ENCODE measurements at regions not wholly inside any gene's neighbourhood (a gene's known extent, or its start where the extent isn't known, plus 50 kb on each side); places are given as distances from the start of the nearest gene placed in this dataset.

DNA sequence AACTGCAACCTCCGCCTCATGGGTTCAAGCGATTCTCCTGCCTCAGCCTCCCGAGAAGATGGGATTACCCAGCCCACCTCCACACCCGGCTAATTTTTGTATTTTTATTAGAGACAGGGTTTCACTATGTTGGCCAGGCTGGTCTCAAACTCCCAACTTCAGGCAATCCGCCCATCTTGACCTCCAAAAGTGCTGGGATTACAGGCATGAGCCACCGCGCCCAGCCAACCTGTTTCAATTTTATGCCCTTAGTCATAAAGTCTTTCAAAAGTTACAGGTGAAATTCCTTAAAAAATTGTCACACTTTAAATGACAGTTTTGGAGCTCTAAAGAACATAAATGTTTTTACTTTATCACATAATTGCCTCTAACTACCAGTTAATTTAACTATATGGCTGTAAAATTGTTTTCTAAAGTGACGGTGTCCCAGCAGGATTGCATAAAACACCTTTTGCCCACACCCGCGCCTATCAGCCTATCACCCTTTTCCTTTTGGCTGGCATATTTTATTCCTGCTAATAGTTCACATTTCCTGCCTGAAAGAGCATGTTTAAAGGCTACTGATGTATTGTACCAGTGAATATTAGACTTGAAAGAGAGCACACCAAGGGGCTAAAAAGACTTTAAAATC lies 164.2 kb upstream of the SEMA6D start:
- no peak for DNase-seq (ENCODE audit: low read depth in 2 of 2)

DNA sequence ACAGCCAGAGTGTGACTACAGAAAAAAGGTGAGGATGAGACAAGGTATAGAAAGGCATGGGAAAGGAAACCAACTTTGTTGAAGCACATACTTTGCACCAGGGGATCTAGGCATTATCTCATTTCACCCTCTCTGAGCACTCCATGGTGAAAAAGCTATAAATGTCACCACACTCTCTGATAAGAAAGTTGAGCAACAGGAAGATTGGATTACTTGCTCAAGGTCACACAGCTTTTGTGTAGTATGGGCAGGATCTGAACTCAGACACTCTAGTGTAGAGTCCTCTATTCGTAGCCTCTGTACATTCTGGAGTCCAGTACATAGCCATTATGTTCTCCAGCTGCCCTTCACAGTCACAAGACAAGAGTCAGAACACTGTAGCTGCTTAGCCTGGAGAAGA lies 163.4 kb upstream of the SEMA6D start:
- DNase-seq (ENCODE audit: low read depth in 2 of 2): no peak

DNA sequence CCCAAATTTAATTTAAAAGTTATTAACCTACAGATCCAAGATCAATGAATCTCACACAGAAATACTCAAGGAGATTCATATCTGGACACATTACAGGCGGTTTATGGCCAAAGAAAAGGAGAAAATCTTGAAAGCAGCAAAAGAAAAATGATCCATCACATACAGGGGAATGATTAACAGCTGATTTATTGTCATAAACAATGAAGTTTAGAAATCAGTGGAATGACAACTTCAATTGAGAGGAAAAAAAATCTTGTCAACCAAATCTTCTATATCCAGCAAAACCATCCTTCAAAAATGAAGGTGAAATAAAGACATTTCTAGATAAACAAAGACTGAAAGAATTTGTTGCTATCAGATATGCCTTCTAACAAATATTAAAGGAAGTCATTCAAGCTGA lies 156.2 kb upstream of the SEMA6D start:
- DNase-seq (ENCODE audit: low read depth in 2 of 2): no peak

DNA sequence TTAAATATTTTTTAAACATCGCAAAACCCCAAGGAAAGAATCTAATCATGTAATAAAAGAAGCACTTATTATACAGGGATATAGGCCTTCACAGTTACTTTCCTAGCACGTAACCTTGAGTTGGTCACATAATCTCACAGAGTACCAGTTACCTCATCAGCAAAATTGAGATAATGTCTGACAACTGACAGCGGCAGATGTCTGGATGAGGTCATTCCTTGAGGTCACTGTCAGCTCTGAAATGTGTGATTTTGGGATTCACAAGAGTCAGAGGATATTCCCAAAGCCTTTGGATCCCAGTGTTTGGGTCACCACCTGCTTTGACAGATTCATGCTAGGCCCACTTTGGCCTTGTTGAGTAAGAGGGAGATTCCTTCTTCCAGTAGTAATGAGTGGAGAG lies 151.4 kb upstream of the SEMA6D start:
- DNase-seq (ENCODE audit: low read depth in 2 of 2): no peak

DNA sequence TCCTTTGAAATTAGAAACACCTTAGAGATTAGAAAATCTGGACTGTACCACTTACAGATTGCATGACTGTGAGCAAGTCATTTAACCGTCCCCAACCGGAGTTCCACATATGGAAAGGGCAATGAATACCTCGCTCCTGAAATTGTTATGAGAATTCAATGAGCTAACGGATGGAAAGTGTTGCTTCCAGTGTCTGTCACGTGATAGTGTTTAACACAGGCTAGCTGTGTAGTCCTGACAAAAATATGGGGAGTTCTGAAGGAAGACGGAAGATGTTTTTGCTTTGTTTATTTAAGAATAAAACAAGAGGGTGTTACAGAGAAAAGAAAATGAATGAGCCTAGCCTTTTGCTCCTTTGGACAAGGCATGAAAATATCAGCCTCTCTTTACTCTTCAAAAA lies 150.7 kb upstream of the SEMA6D start:
- DNase-seq (ENCODE audit: low read depth in 2 of 2): no peak

DNA sequence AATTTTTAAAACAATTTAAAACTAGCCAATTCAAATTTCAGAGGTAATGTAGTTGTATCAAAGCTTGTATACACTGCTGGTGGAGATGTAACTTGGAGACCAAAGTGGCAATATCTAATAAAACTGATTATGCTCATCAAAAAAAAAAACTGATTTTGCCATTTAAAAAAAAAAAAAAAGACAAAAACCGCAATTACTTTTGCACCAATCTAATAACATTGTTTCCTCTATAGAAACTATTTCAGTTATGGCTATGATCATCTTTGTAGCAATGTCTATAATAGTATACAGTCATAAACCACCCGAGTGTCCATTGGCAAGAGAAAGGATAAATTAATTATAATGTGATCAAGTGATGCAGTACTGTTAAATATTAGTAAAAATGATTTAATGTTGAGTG lies 149.3 kb upstream of the SEMA6D start:
- no peak for DNase-seq (ENCODE audit: low read depth in 2 of 2)

DNA sequence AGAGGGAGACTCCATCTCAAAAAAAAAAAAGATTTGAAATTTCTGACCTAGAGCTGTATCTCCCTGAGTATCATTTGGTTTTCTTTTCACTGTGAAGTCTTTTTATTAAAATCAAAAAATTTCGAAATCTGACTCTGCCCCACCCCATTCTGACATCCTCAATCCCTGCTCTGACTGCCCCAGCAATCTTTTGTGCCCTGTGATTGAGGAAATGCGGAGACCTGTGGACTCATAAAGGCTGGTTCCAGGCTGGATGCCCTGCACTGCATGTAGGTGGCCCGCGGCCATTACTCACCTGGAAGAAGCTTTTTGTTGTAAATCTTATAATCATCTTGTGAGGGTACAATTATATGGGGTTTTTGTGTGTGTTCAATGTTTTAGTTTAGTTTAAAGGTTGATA lies 147.3 kb upstream of the SEMA6D start:
- DNase-seq (ENCODE audit: low read depth in 2 of 2): no peak

DNA sequence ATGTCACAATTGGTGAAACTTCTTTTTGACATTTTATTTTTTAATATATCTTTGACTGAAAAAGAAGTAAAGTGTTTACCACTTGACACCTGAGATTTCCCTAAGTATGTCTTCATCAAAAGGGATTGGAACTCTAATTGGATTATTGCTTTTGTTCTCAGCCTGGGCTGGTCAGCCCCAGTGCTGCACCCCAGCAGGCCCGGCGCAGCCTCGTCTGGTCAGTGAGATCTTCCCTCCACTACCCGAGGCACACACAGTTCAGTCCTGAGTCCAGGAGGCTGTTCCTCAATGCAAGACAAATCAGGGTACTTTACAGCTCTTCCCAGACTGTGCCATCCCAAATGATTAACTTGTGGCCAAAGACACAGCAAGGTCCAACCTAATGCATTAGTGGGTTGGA lies 146.9 kb upstream of the SEMA6D start:
- DNase-seq (ENCODE audit: low read depth in 2 of 2): no peak

DNA sequence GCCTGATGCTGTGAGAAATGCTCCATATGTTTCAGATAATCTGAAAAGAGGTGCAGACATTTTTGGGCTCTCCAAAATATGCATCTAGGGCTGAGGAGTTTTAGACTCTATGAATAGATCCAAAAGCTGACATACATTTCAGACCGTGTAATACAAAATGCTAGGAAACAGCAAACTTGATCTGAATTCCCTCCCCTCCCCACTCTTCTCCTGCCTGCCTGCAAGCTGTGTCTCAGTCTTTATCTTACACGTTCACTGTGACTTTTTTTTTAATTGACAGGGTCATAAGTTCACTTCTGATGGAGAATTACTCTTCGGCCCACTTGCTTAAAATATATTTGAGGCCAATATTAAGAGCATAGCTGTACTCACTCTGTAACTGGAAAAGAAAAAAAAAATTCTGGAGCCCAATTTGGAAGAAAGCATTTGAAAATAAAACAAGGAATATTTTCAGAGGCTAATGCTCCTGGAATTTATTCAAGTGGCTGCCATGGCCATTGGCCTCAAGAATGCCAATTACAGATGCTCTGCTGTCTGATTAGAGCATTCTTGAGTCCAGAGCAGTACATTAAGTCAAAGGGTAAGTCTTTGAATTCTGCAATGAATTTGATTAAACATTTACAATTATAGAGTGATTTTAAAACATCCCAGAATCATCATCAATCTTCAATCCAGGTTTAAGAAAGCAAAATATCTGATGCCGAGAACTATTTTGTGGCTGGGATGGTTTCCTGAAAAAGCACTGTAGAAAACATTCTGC lies 146.2 kb upstream of the SEMA6D start:
- DNase-seq (ENCODE audit: low read depth in 2 of 2): no peak

DNA sequence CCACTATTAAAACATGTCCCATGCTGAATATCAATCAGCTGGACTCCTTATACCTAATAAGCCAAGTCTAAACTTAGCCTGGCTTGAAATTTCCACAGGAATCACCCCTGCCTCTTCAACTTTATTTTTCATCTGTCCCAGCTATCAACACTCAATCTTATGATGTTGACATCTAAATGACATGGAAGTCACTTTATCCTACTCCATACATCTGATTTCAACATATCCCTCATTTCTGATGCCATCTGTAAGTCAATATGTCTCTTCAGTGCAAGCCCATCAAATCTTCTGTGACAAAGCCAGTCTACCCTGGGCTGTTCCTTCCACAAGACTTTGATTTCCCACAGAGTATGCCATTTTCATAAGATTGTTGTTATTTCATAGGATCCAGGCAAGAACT lies 143.6 kb upstream of the SEMA6D start:
- no peak for DNase-seq (ENCODE audit: low read depth in 2 of 2)

DNA sequence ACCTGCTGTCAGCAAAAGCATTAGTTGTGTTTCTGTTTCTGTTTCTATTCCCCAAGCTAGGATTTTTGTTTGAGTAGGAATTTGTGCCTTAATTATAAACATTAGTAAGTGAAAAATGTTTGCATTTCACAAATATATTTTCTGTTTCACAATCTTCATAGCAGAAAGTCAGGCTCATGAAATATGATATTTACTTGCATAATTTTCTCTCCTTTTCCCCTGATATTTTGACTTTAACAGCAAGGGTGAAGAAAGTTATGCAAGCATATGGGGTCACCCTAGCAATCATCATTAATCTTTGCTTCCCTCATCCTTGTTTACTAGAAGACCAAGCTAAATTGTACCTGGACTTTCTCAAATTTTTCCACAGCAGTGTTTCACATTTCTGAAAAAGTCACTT lies 140.3 kb upstream of the SEMA6D start:
- DNase-seq (ENCODE audit: low read depth in 2 of 2): no peak

DNA sequence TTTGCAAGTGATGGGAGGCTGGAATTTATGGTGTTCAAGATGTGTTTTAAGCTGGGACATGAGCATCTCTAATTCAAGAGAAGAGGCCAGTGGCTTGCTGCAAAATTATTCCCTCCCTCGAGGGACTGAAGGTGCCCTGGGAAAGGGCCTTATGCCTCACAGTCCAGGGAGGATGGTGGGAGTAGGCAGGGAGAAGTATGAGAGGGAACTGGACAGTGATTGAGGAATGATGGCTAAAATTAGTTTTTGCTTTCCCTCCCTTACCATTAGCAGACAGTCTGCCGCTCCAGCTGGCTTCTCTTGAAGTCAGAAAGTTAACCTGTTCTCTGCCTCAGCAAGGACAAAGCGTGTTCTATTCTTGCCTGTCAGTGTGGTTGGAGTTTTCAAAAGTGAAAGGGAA lies 139.8 kb upstream of the SEMA6D start:
- no peak for DNase-seq (ENCODE audit: low read depth in 2 of 2)

DNA sequence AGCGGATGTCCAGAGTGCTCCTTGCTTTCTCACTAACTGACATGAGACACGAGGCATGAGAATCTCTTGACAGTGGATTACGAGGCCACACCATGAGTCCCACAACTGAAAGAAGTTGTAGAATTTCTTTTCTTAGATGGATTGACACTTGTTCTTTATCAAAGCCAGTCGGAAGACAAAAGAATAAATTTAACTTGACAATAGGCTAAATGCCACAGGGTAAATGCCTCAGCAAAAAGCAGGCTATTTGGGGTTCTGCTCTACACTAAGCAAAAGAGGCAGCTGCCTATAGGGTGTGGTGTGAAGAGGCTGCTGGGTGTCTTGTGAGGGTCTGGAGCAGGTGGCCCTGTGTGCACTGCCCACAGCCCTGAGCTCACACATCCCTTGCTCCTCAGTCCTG lies 135.1 kb upstream of the SEMA6D start:
- DNase-seq (ENCODE audit: low read depth in 2 of 2): no peak

DNA sequence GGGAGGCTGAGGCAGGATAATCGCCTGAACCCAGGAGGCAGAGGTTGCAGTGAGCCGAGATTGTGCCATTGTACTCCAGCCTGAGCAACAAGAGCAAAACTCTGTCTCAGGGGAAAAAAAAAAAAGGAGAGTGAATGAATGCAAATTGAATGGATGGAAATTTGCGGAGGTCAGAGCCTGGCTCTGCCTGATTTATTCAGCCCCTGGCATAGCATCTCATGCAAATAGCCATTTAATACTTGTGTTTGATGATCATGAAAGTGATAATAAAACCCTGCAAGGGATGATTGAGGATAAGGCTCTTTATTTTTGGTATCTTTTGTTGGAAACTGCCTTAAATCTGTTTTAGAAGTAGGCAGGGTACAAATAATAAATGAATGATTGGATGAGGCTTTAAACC lies 133.0 kb upstream of the SEMA6D start:
- DNase-seq (ENCODE audit: low read depth in 2 of 2): no peak

DNA sequence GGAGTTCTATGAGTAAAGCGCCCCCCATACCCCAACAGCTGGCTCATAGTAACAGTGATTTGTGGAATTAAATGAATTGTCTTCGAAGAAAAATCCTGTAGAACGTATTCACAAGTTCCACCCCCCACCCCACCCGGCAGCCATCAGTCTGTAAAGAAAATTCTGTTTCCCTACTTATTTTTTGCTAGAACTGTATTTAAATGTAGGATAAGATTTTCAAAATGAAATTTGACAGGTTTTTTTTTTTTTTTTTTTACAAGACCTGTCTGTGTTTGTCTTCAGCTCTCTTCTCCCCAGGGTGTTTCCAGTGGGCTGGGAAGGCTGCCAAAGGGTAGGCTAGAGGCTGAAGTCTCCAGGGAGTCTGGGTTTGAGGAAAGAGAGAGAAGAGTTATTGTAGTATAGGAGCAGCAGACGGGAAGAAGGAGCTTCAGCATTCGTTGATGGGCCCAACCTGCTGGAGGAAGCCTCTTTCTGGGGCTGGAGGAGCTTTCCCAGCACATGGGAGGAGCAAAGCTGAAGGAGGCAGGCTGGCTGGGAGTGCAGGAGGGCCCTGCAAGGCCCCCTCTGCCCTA lies 130.6 kb upstream of the SEMA6D start:
- DNase-seq (ENCODE audit: low read depth in 2 of 2): no peak

DNA sequence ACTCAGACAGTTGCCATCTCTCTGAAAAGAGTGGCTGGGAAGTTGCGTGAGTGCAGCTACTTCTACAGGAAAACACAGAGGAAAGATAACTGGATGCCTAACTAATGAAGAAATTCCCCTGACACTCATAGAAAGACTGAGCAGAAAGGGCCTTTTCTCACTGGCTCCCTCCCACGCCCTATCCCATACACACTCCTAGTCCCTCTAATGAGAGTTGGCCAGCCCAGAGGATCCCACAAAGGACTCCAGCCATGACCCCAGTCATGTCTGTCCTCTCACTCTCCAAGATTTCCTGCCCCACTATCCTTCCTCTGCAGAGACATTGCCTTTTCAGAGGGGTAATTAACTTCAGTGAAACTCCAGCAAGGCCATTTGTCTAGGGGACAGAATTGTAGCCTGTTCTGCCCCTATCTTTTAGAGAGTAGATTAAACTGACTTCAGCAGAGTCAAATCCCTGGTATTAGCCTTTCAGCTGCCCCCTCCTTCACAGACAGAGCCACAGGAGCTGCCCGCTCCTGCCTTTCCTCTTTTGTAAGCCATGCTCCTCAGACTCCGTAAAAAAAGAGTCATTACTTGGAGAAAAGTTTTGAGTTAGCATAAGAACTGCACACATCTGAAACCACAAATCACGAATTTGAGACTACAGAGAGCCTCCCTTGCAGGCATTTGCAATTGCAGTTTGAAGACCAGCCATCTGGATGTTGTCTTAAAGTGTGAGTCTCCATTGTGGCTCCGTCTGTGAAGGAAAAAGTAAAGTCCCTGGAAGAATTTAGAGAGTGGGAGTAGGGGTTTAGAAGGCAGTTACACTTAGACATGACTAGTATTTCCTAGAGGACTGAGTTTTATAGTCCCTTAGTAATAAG lies 129.1 kb upstream of the SEMA6D start:
- DNase-seq (ENCODE audit: low read depth in 2 of 2): no peak

DNA sequence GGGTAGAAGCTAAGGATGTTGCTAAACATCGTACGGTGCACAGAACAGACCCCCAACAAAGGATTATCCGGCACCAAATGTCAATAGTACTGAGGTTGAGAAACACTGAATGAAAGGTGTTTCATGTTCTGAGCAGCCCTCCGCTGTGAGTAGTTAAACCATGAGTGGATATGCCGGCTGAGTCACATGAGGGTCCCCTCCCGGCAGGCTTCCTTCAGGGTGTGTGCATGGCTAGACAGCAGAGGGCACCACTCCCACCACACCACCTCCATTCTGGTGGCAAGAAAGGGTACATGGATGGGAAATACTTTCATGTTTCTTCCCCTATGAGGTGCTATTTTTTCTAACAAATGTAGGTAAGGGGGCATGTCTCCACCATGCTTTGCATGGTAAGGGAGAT lies 128.3 kb upstream of the SEMA6D start:
- no peak for DNase-seq (ENCODE audit: low read depth in 2 of 2)

DNA sequence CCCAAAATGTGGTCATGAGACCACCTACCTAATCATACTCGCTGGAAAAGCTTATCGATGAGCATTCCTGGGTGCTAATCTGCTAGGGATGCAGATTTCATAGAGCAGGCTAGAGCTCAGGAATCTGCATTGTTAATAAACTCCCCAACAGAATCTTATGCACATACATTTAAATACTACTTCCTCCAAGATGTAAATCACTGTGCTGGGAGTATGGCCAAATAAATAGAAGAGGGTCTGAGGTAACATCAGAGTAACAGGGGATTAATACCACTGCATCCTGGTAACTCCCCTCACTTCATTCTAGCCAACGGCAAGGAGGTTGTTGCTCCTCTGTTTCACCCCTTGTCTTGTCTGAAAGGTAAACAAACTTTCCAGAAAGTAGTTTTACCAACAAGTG lies 118.3 kb upstream of the SEMA6D start:
- DNase-seq (ENCODE audit: low read depth in 2 of 2): no peak

DNA sequence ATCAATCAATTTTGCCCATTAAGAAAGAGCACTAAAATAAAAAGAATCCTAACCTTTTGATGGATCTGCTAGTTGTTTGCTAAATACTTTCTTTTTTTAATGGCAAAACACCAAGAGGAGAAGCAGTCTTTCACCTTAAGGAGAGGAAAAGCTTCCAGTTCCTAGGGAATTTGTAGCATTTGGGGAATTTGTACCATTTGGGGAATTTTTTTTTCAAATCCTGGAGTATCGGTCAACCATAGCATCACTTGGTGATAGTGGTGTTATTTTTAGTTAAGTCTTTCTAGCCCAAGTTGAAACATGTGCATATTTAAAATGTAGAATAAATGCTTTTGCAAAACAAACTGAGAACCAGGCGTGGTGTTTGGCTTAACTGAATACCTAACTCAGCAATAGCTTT lies 117.5 kb upstream of the SEMA6D start:
- no peak for DNase-seq (ENCODE audit: low read depth in 2 of 2)

DNA sequence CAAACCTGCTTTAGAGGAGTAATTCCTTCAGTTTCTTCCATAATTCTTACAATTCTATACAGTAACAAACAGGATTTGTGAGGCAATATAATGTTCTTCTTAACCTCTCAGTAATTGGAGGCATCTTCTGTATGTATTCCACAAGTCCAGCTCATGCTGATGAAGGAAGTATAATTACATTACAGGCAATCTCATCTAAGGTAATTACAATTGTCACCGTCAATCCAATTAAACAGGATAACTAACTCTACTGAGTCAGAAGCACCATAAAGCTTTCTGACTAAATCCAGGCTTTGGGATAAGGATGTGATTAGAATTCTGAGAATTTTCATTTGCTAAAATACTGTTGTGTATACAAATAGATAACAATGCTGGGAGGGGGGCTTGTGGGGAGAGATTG lies 115.2 kb upstream of the SEMA6D start:
- DNase-seq (ENCODE audit: low read depth in 2 of 2): no peak

DNA sequence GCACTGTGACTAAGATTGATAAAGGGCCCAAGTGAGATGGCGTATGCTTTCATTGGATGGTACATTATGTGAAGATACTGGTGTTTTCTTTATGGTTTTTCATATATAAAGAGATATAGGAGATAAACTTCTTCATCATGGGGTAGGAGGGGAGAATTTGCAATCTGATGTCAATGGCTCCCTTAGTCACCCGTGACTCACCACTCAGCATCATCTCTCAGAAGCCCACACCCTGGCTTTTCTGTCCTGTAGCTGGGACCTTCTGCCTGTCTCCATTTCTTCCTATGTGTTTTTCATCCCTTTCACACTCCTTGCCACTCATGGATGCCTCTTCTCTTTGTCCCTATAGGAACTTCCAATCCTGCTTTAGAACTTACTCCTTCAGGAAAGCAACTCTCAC lies 114.3 kb upstream of the SEMA6D start:
- no peak for DNase-seq (ENCODE audit: low read depth in 2 of 2)

DNA sequence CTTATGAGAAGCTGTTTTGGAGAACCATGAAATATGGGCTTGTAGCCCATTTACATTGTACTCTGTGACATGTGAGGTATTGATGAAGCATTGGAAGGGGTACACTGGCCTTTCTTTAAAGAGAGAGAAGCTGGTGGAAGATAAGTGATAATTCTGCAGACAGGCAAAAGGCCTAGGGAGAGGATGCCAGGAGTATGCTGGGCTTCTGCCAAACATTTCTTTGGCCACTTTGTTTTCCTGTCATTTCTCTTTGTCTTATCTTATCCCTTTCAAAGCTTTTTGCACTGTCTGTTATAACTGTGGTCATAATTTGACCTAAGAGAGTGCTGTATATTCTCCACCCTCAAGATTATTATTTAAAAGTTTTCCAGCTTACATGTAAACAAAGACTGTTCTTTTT lies 109.6 kb upstream of the SEMA6D start:
- DNase-seq (ENCODE audit: low read depth in 2 of 2): no peak
